GM06990 (cell line): ENCODE measurements at regions not wholly inside any gene's neighbourhood (a gene's known extent, or its start where the extent isn't known, plus 50 kb on each side); places are given as distances from the start of the nearest gene placed in this dataset.
"Not testable (repeated sequence)": the region's sequence is repeated elsewhere in the genome, so short reads cannot be mapped to it uniquely, and the experiment has no call there.

Source experiments
- DNase-seq: peaks from one replicate; pipeline ENCODE4 v3.0.0-alpha.2; 2011; ENCODE audit not compliant: insufficient read length; ENCODE audit errors: extremely low read depth
- H3K27me3 ChIP-seq: replicated peaks from 2 replicates; pipeline ENCODE4 v1.6.0; 2011; ENCODE audit warnings: low read length; ENCODE audit not compliant: control insufficient read depth, insufficient read depth
- H3K36me3 ChIP-seq: 2 replicates; pipeline ENCODE4 v1.5.1; 2011; ENCODE audit warnings: low read length; ENCODE audit not compliant: control insufficient read depth, insufficient read depth
- H3K4me3 ChIP-seq: replicated peaks from 2 replicates; pipeline ENCODE4 v1.5.1; 2011; ENCODE audit warnings: low read depth, mild to moderate bottlenecking, control low read depth, low read length
- TF ChIP-seq, protein P1 (sequence below): IDR thresholded peaks from 2 replicates; pipeline ENCODE4 v1.5.1; 2011; ENCODE audit warnings: low read length, control low read depth, mild to moderate bottlenecking, inconsistent platforms; ENCODE audit not compliant: insufficient read depth, poor library complexity, severe bottlenecking

DNA sequence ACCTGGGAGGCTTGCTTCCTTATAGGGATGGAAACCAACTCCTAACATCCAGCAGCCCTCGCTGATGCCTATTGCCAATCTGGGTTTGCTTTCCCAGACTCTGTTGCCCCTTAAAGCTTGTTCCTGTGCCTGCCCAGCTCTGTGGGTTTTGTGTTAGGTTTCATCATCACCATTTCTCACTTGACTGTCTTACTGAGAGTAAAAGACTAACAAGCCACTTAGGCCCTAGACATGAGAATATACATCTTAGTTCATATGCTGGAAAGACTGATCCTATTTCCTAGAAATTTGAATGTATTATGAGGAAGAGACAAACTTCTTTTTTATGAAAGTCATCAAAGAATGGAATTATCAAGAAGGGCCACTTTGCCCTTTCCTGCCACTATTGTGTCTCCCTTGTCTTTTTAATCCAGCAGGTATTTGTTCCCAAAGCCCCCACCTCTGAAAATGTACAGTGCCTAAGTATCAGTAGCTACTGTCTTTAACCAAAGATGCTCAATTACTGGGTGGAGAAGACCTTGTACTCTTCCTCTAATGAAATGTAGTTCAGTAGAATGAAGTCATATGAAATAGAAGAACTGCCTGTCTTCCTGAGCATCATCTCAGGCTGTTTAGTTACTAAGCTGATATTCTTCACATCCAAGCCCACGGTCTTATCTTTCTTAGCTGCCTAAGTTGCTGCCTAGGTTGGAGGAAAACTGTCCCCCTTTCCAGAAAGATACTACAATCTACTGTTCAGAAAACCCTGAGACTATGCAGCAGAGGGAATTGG lies 59.8 kb upstream of the ZPLD1 start:
- H3K36me3 ChIP-seq = no peaks in the 10 kb centered on the region
- TF ChIP-seq, protein P1, sequence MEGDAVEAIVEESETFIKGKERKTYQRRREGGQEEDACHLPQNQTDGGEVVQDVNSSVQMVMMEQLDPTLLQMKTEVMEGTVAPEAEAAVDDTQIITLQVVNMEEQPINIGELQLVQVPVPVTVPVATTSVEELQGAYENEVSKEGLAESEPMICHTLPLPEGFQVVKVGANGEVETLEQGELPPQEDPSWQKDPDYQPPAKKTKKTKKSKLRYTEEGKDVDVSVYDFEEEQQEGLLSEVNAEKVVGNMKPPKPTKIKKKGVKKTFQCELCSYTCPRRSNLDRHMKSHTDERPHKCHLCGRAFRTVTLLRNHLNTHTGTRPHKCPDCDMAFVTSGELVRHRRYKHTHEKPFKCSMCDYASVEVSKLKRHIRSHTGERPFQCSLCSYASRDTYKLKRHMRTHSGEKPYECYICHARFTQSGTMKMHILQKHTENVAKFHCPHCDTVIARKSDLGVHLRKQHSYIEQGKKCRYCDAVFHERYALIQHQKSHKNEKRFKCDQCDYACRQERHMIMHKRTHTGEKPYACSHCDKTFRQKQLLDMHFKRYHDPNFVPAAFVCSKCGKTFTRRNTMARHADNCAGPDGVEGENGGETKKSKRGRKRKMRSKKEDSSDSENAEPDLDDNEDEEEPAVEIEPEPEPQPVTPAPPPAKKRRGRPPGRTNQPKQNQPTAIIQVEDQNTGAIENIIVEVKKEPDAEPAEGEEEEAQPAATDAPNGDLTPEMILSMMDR = no peak
- no peak for DNase-seq
- H3K27me3 ChIP-seq = no peaks in the 10 kb centered on the region
- no peak overlapping the region for H3K4me3 ChIP-seq

DNA sequence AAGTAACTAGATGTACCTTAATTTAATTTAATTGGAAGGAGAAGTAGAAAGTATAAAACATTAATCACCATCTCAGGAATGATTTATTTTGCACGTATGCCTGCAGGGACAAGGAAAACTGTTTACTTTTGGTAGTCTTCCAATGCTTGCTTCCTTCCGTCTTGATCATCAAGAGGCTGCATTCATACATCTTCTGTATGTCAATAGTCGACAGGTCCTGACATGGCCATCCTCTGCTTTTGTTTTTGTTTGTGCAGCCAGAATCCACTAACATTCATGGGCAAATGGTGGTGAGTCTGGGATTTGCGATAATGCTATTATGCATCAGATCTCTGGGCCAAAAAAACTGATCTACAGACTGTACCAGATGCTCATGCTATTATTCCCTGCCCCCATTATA lies 56.6 kb upstream of the ZPLD1 start:
- no peaks in the 10 kb centered on the region for H3K36me3 ChIP-seq
- H3K4me3 ChIP-seq = no peak overlapping the region
- no peaks in the 10 kb centered on the region for H3K27me3 ChIP-seq
- no peak for DNase-seq
- TF ChIP-seq, protein P1 = no peak

DNA sequence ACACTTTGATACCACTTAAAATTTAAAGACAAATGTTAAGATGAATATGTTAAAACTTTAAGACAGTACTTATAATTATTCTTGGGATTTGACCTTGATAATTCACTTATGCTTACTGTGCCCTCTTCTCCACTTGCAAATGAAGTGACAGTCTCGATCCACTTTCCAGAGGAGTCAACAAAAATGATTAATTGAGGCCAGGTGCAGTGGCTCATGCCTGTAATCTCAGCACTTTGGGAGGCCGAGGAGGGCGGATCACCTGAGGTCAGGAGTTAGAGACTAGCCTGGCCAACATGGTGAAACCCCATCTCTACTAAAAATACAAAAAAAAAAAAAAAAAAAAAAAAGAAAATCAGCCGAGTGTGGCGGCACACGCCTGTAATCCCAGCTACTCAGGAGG lies 52.6 kb upstream of the ZPLD1 start:
- not testable (repeated sequence) for H3K36me3 ChIP-seq, DNase-seq

More for the DNA sequence above, 52.6 kb upstream of the ZPLD1 start:
- H3K27me3 ChIP-seq, H3K4me3 ChIP-seq: not testable (repeated sequence)
